ENCODE measurements at regions not wholly inside any gene's neighbourhood (a gene's known extent, or its start where the extent isn't known, plus 50 kb on each side); places are given as distances from the start of the nearest gene placed in this dataset.
A peak's percentile ranks its signal among the peaks of the same experiment; 100 is the strongest.

DNA sequence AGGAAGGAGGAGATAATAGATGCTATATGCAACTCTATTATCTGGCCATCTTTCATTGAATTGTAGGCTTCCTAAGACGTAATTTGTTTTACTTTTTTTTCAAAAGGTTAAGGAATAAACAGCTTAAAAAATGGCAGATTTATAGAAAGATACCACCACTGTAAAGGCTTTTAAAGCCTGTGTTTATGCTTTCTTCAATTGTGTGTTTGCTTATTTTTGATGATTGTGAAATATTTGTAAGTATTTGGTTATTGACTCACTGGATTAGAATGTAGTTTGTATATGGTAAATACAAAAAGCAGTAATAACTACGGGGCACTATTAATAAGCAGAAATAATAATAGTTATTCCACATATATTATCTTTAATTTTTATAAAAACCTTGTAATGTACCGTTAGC is 437.9 kb downstream of the KLF5 start:
- no peak for ATAC-seq

DNA sequence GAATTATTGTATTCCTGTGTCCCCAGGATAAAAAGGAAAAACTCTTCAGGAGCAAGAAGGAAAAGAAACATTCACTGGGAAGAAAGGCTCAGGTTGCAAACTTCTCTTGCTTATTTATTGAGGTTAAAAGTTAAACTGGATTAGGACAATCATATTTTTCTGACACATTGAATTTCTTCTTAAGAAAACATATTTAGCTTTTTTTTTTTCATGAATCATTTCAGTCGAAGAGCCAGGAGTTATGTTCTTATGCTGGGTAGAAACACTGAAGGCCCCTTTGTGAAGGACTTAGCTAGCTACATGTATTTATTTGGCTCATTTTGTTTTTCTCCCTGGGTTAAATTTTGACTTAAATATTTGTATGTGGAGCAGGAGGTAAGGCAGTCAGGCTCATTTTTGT is 434.0 kb downstream of the KLF5 start:
- no peak for ATAC-seq

- peak; percentile 17 for ATAC-seq
Observed at GRCh38 chr13:73482556-73482955, 423.8 kb downstream of the KLF5 start.

GRCh38 chr13:73481886-73482445 is 423.2 kb downstream of the KLF5 start:
- ATAC-seq: no peak

DNA sequence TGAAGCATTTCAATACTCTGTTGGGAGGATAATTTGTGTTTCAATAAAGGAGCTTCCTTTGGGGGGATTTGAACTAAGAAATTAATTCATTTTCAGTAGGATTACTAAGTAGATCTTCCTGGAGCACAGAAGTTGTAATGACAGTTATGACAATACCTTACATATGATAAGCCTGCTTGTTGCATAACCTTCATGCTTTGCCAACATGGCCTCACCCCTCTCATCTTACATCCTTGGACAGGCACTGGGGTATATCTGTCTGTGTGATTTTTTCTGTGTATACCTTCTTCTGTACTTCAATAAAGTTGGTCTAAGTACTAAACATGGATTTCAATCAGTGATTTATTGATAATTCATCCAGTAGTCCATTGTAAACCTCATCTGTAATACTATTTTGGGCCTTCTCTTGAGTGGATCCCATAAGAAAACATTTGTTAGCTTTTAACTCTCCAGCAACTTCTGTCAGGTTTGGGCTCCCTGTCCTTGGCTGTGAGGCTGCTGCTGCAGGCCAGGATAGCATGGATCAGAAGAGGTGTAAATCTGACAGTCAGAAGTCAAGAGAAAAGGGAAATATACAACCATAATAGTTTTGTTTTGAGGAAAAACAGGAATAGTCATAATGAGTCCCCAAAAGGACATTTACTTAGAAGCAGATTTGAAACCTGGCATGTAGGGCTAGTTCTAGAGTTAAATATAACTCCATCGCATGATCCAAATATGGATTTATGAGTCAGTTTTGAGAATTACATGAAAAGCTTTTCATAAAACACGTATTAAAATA is 422.2 kb downstream of the KLF5 start:
- ATAC-seq: no peak

- no peak for ATAC-seq
Observed at GRCh38 chr13:73479856-73480255, 421.1 kb downstream of the KLF5 start.

GRCh38 chr13:73479351-73479750 is 420.5 kb downstream of the KLF5 start:
- ATAC-seq: no peak

GRCh38 chr13:73477441-73477840 is 418.6 kb downstream of the KLF5 start:
- no peak for ATAC-seq

DNA sequence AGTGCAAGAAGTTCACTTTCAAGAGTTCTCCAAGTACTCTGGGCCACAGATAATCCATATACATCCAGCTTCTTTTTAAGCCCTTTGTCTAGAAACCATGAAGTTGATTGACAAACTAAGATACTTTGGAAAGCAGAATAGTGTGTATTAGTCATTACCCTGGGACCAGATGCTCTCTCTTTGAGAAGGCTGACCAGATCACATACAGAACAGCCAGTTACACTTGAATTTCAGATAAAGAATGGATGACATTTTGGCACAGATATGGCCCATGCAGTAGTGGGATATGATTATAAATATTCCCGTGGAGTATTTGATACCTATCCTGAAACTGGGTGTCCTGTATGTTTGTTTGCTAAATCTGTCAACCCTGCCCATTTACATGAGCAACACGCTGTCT is 414.2 kb downstream of the KLF5 start:
- ATAC-seq: peak; percentile 13

DNA sequence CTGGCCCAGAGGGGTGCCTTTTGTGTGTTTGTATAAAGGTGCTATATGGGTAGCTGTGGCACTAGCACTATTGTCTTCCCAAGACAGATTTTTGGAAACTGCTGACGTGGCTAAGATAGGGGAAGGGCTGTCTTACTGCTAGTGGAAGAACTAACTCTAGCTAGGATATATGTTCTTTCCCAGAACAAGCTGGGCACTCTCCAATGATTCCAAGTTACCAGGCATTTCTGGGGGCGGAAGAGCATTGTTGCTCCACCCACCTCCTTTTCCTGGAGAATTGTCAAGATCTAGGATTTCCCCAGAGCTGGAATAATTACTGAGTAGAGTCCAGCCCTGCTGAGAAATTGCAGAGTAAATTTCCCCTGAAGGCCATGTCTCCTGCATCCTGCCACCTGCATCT is 408.3 kb downstream of the KLF5 start:
- ATAC-seq: peak; percentile 27

- ATAC-seq: peak; percentile 62
Observed at GRCh38 chr13:73466561-73466960, 407.8 kb downstream of the KLF5 start.

GRCh38 chr13:73465617-73465971 is 406.8 kb downstream of the KLF5 start:
- peak; percentile 89 for ATAC-seq

GRCh38 chr13:73464758-73465616 is 406.2 kb downstream of the KLF5 start:
- peak; percentile 60 for ATAC-seq

GRCh38 chr13:73462241-73462640 is 403.4 kb downstream of the KLF5 start:
- no peak for ATAC-seq

GRCh38 chr13:73451221-73452029 is 392.6 kb downstream of the KLF5 start:
- no peak for ATAC-seq

DNA sequence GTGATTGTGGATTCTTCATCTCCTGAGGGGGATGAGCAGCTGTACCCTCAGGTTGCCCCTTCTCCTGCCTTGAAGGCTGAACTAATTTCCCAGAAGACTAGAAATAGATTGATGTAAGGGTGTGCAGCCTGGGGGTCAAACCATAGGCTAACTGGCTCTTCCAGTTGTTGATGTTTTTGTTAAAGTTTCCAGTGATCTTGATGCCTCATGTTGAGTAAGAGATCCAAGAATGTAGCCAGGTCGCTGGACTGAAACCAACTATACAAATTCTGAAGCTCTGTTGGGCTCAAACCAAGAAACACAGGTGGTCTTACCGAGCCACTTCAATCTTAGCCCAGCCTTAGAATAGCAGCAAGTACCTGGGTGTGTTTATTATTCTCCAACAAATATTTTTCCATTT is 391.8 kb downstream of the KLF5 start:
- ATAC-seq: no peak

DNA sequence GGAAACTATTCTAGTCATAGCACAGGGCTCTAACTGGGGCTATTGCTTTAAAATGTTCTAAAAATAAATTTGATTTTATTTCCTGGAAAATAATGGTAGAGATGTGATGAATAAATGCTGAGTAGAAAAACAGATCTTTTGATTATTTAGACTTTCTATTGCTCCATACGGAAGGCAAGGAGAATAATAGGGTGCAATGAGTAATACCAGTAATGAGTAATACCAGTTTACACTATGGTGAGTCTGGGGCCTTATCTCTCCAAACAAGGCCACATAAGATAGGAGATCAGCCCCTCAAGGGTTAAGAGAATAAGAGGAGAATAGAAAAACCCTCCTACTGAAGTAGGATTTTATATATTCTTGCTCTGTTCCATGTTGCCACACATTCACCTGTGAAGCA is 390.4 kb downstream of the KLF5 start:
- ATAC-seq: peak; percentile 86

DNA sequence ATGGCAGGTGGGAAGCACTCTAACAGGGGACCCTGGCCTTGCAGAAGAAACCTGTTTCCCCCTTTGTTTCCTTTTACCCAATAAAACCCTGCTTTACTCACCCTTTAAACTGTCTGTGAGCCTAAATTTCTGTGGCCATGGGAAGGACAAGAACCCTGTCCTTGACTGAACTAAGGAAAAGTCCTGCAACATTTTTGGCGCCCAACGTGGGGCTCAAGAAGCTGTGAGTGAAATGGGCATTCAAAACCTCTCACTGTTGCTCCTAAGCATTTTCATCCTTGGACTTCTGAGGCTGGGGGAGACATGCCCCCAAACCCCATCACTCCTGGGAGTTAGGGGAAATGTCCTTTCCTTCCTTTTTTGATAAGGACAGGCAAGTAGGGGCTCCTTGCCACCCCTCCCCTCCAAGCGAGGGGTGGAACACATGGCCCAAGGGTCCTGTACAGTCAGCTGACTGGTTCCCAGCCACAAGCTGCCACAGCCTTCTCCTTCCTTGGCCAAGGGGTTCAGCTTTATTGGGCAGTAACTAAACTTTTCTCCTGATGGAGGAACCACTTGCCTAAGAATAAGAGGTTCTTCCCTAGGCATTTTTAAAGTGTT is 381.6 kb downstream of the KLF5 start:
- ATAC-seq: no peak

GRCh38 chr13:73433890-73434289 is 375.1 kb downstream of the KLF5 start:
- ATAC-seq: no peak

GRCh38 chr13:73433458-73433857 is 374.7 kb downstream of the KLF5 start:
- no peak for ATAC-seq

GRCh38 chr13:73429701-73430100 is 370.9 kb downstream of the KLF5 start:
- peak; percentile 75 for ATAC-seq

DNA sequence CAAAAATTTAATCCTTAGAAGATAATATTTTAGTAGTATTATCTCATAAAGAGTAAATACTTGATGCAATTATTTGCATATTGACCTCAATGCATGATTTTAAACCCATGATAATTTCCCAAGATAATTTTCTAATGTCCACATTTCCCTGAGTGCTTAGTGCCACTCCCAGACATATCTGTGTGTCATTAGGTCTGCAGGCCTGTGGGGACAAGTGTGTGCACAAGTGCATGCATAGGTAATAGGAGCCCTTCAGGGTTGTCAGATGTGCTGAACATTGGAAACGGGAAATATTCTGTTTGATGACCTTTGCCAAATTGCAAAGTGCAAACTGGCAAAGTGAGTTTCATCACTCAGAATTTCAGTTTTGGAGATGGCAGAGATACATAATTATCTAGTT is 369.9 kb downstream of the KLF5 start:
- peak; percentile 88 for ATAC-seq

Measured in esophagus mucosa (tissue), 1 donor.